Erythroblast (primary cell): ENCODE measurements at regions not wholly inside any gene's neighbourhood (a gene's known extent, or its start where the extent isn't known, plus 50 kb on each side); places are given as distances from the start of the nearest gene placed in this dataset.

Experiments used
- GATA1 ChIP-seq: IDR thresholded peaks from 2 replicates; pipeline ENCODE4 v1.6.1; 2011; ENCODE audit warnings: low read depth, mild to moderate bottlenecking, control low read depth, low read length, moderate library complexity
- POLR2A ChIP-seq: IDR thresholded peaks from 2 replicates; pipeline ENCODE4 v1.6.1; 2011; ENCODE audit warnings: mild to moderate bottlenecking, low read length

GRCh38 chr9:13424872-13425271, 145.4 kb upstream of the MPDZ start:
- TF ChIP-seq POLR2A (no peak), GATA1 (no peak)
